ENCODE measurements at regions not wholly inside any gene's neighbourhood (a gene's known extent, or its start where the extent isn't known, plus 50 kb on each side); places are given as distances from the start of the nearest gene placed in this dataset.

DNA sequence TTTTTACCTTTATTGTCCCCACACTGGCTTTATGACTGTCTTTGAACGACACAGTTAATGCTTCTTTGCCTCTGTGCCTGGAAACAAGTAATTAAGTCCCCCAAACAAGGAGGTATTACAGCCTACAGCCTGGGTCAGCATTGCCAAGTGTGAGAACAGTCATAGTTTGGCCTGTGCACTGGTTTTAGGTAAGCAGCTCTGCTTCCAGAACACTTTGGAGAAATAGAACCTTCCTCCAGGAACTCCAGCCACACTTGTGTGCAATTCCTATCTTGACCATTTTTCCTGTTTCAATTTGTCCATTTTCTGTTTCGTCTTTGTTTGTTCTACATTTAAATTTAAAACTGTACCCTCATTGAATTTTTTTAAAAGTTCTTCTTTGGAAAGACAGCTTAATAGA, 568.2 kb downstream of the TUSC7 start:
- DNase-seq = no peak
- Histone ChIP-seq H3K9me3 (no peaks in the 10 kb centered on the region), H3K4me1 (ENCODE audit: low read depth) (peaks cover 10% of the 10 kb centered on the region), H3K4me3 (no peak overlapping the region), H3K36me3 (ENCODE audit: low read depth) (no peaks in the 10 kb centered on the region)
- TF ChIP-seq, protein P1, sequence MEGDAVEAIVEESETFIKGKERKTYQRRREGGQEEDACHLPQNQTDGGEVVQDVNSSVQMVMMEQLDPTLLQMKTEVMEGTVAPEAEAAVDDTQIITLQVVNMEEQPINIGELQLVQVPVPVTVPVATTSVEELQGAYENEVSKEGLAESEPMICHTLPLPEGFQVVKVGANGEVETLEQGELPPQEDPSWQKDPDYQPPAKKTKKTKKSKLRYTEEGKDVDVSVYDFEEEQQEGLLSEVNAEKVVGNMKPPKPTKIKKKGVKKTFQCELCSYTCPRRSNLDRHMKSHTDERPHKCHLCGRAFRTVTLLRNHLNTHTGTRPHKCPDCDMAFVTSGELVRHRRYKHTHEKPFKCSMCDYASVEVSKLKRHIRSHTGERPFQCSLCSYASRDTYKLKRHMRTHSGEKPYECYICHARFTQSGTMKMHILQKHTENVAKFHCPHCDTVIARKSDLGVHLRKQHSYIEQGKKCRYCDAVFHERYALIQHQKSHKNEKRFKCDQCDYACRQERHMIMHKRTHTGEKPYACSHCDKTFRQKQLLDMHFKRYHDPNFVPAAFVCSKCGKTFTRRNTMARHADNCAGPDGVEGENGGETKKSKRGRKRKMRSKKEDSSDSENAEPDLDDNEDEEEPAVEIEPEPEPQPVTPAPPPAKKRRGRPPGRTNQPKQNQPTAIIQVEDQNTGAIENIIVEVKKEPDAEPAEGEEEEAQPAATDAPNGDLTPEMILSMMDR (IDR thresholded peaks at IDR 0.05) = no peak
- intact Hi-C loops (cut with DNase I, micrococcal nuclease) = no loop called here
- peak; percentile 39 for ATAC-seq

DNA sequence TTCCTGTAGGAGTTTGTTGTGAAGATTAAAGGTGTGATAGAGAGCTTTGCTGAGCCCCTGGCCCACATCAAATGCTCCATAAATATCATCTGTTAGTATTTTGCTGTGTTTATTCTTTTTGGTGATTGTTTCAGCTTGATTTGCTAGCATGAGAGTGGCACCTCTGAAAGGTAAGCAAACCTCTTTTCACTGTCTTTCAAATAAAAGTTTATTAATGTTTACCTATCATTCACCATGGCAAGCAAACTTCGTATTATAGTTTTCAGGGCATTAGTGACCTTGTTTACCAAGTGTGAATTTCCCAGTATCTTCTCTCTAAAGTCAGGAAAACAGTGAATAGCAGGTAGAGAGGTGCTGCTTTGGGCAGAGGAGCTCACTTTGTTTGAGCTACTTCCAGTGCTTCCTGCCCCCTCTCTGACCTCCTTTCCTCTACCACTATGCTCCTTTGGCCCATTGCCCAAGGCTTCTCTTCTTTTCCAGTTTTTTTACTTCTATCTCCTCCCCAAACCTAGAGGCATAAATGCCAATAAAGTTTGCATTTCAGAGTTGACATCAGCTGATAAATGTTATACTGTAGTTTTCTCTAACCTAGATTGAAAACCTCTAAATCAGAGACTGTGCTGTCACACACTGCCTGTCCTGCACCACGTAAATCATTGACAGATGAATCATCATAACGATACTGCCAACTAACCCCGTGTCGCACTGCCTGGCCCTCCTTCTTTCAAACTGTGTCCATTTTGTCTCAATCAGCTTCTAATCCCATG, 569.0 kb downstream of the TUSC7 start:
- Histone ChIP-seq H3K4me1 (ENCODE audit: low read depth) (peaks cover 10% of the 10 kb centered on the region), H3K9me3 (no peaks in the 10 kb centered on the region), H3K4me3 (no peak overlapping the region), H3K36me3 (ENCODE audit: low read depth) (no peaks in the 10 kb centered on the region)
- intact Hi-C loops (cut with DNase I, micrococcal nuclease) = no loop called here
- ATAC-seq (peak; percentile 99), DNase-seq (peak in 2 of 3 donors; percentile 46 to 63)
- TF ChIP-seq, protein P1 (IDR thresholded peaks at IDR 0.05) = no peak

DNA sequence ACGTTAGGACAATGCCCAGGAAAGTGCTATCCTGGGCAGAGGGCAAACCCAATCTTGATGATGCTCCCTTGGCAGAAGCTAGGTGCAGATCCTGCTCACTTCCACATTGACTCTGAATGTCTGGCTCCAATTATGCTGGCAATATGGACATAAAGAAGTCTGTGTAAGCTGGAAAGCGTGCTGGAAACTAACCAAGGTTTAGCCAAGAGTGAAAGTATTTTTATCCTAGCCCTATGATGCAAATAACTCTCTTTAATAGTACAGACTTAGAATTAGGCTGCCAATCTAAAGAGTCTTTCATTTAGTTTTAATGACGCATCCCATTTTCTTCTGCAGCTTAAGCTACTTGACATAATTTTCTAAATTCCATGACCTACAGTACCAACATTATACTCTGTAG, 571.8 kb downstream of the TUSC7 start:
- no peak for ATAC-seq
- Histone ChIP-seq H3K4me1 (ENCODE audit: low read depth) (peaks cover 10% of the 10 kb centered on the region), H3K36me3 (ENCODE audit: low read depth) (no peaks in the 10 kb centered on the region), H3K9me3 (no peaks in the 10 kb centered on the region), H3K4me3 (no peak overlapping the region)
- intact Hi-C loops (cut with DNase I, micrococcal nuclease) = no loop called here
- no peak for DNase-seq
- TF ChIP-seq, protein P1 (IDR thresholded peaks at IDR 0.05) = no peak

DNA sequence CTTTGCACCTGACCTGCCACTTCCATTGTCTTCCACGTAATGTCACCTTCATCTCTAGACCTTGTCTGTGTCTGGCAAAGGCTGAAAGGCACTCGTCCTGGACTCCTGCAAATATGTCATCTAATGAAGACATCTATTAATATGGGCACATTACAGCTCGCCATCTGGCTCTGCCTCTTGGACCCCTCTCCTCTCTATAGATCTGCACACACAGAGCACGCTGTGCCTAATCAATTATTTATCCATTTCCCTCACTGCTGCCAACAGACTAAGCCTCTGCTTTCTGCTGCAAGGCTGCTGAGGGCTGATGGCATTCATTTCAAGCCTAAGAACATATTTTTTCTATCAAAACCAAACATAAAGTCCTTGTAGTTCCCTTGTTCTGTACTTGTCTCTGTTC, 573.0 kb downstream of the TUSC7 start:
- Histone ChIP-seq H3K9me3 (no peaks in the 10 kb centered on the region), H3K4me1 (ENCODE audit: low read depth) (peaks cover 10% of the 10 kb centered on the region), H3K36me3 (ENCODE audit: low read depth) (no peaks in the 10 kb centered on the region), H3K4me3 (no peak overlapping the region)
- intact Hi-C loops (cut with DNase I, micrococcal nuclease) = no loop called here
- DNase-seq (no peak), ATAC-seq (no peak)
- TF ChIP-seq, protein P1 (IDR thresholded peaks at IDR 0.05) = no peak

DNA sequence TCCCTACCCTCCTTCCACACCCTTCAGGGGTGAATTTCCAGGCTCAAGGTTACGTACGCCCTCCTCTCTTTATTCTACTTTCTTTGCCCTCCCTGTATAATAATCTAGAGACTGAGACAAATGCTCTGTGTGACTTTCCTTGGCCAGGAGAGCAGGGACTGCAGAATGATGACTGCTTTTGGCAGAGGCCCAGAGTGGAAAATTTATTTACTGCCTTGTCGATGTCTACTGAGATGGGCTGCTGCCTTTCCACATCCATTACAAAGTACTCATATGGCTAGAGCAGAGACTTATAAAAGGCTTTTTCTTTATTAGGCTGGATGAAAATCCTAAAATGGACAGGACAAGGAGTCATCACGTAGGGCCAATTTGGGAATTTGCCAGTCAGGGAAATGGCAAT, 576.2 kb downstream of the TUSC7 start:
- Histone ChIP-seq H3K36me3 (ENCODE audit: low read depth) (no peaks in the 10 kb centered on the region), H3K9me3 (no peaks in the 10 kb centered on the region), H3K4me1 (ENCODE audit: low read depth) (no peaks in the 10 kb centered on the region), H3K4me3 (no peak overlapping the region)
- ATAC-seq = no peak
- DNase-seq = no peak
- TF ChIP-seq, protein P1 (IDR thresholded peaks at IDR 0.05) = no peak
- intact Hi-C loops (cut with DNase I, micrococcal nuclease) = no loop called here
